HG03558 (cell line): ENCODE measurements at regions not wholly inside any gene's neighbourhood (a gene's known extent, or its start where the extent isn't known, plus 50 kb on each side); places are given as distances from the start of the nearest gene placed in this dataset.

Source experiments
- ATAC-seq: cut with Tn5 transposase; IDR thresholded peaks from one replicate; pipeline ENCODE4 v1.9.1; 2021; ENCODE audit warnings: moderate number of reproducible peaks; ENCODE audit not compliant: unreplicated experiment; ENCODE audit errors: extremely low read depth

DNA sequence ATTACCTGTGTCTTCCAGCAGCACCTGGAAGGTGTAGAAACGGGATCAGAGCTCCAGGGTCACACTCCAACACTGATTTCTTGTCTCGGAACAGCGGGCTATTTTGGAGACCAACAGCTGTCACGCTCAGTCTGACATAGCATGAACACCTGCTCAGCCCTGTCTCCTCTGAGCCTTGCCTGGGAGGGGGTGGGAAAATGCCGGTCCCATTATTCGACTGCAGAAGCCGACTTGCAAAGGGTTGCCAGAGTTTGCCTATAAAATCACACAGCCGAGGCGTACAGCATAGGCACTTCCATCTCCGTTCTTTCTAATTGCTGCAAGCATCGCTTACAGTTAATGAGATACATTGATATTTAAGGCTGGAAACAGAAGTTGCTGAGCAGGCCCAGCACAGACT, 300.8 kb upstream of the MSX2 start:
- no peak for ATAC-seq

DNA sequence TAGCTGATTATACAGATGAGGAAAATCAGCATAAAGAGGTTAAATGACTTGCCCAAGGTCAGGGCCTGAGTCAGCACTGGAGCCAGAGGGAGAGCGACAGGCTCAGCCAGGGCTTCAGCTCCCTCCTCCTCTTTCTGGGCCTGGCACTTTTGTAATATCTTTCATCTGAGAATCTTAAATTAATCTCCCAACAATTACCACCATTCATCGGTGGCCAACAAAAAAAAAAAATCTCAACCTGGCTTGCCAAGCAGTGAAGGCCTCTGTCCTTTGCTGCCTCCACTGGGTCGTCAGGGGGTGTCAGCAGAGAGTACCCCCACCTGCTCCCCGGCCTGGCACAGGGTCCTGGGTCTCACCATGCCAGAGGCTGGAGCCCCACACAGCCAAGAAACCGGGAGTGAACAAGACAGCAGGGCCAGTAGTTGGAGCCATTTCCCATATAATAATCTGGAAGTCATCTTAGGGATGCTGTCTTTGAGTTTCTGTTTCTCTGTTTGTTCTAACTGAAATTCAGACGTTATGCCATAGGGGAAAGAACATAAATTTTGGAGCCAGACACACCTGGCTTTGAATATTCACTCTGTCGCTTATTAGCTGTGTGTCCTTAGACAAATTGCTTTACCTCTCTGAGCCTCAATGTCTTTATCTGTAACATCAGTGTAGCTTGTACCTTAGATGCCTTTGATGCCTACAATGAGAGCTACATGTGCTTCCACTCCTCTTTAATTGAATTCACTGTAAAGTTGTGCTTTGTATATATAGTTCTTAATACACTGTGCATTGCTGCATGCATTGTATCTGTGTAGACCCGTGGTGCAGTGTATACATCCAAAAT, 299.9 kb upstream of the MSX2 start:
- ATAC-seq: no peak

DNA sequence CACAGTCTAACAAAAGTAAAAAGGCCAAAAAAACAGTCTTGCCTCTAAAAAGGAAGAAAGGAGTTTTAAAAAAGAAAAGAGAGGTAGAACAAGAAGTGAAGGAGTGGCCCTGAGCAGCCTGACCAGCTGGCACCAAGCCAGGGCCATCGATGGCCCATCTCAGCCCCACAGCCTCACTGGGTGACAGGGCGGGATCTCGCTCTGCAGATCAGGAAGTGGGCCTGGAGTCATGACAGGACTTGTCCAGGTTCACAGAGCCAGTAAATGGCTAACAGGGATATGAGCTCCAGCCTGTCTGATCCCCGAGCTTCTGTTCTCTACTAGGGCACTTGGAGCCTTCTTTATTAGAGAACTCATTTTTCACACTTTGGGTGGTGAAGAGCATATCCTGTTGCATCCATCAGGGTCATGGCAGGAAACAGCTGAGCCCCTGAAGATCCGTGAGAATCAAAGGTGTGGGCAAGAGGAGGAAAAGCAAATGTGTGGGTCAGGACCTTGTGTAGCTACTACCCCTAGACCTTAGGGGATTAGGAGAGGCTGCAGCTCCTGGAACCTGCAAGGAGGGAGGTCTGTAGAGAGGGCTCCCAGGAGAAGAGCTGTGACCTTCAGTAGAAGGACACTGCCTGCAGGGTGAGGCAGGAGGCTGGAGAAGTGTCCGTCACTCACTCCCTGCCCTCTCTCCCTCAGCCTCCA, 299.0 kb upstream of the MSX2 start:
- no peak for ATAC-seq

DNA sequence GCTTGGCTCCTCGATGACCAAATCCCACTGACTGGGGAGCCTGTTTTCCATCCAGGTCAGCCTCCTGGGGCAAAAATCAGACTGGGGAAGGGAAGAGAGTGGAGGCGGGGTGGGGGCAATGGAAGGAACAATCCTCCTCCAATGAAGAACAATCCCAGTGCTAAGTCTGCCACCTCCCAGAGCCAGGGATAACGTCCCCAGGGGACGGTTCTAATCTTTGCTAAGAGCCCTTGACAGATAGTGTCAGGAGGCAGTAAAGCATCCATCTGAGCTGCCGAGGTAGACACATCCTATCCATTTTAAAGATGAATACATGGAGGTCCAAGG, 298.5 kb upstream of the MSX2 start:
- no peak for ATAC-seq

DNA sequence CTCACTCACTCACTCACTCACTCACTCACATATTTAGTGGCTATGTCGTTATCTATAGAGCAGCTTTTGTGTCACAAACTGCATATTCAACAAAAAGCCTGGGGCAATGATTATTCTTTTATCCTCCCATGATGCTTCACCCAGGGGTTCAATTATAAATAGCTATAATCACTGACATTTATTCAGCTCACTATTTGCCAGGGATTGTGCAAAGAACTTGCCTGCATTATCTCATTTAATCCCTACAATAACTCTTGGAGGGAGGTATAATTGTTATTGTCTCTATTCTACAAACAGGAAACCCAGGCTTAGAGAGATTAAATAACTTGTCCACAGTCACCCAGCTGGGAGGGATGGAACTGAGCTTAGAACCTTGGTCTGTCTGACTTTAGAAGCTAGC, 298.0 kb upstream of the MSX2 start:
- ATAC-seq: no peak

DNA sequence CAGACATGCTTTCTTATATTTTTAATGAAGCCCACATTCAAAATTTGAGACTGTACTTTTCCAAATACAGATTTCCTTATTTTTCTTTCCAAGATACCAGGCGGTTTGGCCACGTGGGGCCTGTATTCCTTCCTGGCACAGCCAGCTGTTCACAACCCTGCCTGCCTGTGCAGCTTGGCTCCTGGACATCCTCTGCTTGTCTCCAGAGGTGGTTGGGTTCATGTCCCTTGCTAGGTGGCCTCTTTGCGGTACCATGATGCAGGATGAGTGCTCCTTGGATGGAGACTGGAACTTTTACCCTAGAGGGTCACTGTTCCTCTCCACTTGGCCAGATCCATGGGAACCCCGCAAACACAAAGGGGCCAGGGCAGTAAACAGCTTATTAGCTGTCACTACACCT, 297.5 kb upstream of the MSX2 start:
- ATAC-seq: no peak

DNA sequence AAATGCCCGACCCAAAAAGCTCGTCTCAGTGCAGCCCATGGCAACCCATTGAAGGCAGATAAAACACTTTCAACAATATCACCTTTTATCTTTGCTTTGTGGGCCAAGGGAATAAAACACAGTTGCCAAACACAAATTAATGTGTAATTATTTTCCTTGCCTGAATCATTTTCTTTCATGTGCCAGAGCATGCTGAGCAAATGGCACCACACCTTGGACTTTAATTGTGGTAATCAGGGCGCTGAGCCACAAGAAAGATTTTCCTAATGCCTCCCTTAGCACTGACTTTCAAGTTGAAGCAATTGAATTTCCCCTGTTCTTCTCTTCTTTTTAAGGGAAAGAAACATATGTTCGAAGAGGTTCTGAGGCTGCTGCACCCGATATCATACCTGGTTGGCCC, 297.1 kb upstream of the MSX2 start:
- ATAC-seq: no peak

DNA sequence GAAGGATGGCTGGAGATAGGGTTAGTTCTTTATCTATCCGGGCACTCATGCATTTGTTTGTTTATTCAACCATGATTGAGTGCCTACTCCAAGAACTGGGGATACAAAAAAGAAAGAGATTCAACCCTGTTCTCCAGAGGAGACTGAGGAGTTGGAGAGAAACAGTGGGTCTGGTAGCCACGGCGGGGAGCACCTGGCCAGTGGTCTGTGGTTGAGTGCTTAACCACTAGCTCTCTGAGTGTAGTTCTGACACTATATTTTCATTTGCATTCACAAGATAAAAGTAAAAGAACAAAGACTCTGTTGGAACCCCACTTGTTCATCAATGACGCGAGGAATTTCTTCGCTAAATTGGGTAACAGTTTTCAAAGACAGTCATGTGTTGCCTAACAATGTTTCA, 295.5 kb upstream of the MSX2 start:
- no peak for ATAC-seq

DNA sequence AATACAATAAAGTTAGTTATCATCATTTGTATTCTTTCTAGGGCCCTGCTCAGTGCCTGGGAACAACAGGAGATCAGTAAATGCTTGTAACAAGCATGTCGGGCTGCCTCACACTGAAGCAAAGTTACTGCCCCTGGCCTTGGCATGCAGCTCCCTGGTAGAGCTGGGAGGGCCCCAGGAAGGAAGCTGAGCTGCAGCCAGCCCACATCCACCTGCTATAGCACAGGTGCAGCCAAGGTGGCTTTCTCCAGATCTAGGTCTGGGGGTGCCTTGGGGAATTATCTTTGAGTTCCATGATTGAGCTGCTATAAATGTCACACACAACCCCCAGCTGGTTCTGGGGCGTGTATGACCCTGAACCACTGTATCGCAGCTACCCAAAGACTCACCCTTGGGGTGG, 293.4 kb upstream of the MSX2 start:
- ATAC-seq: no peak

DNA sequence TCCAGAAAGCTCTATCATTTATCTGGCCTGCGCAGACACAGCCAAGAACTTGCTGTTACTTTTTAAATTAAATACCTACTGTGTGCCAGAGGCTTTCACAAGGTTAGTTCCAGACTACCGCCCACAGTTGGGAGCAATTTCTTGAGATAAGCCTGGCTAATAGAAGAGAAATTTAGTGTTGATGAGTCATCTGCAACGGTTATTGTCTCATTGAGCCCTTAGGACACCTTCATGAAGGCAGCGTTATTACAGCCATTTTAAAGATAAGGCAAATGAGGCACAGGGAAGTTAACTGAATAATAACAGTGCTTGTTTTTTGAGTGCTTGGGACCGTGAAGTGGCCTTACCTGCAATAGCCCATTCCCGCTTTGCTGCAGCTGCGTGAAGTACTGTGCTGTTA, 292.9 kb upstream of the MSX2 start:
- no peak for ATAC-seq

DNA sequence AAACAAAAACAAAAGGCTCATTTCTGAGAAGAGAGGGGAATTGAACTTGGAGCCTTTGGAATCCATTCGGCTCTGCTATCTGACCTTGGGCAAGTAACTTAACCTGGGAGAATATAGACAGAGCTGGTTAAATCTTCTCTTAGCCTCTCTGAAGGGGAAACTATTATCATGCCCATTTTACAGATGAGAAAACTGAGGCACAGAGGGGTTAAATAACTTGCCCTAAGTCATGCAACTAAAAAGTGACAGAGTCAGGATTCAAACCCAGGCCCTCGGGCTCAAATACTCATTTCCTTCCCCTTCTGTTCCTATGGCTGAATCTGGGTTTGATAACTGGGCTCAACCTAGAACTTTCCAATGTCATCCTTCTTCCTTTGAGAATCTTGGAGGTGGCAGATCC, 291.3 kb upstream of the MSX2 start:
- ATAC-seq: no peak

DNA sequence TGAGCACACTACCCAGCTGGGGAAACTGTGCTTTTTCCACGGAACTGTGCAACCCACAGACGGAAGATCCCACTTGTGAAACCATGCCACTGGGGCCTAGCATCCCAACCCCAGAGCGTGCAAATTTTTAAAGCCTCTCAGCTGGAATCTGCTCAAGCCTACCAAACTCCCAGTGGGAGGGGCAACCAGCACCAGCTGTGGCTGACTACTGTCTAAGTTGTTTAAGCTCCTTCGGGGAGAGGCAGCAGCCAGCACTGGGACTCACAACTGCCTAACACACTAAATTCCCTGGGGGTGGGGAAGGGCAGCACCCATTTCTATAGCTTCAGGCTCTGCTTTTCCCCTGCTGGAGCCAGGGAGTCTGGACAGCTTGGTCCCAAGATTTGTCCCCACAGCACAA, 287.6 kb upstream of the MSX2 start:
- ATAC-seq: no peak

DNA sequence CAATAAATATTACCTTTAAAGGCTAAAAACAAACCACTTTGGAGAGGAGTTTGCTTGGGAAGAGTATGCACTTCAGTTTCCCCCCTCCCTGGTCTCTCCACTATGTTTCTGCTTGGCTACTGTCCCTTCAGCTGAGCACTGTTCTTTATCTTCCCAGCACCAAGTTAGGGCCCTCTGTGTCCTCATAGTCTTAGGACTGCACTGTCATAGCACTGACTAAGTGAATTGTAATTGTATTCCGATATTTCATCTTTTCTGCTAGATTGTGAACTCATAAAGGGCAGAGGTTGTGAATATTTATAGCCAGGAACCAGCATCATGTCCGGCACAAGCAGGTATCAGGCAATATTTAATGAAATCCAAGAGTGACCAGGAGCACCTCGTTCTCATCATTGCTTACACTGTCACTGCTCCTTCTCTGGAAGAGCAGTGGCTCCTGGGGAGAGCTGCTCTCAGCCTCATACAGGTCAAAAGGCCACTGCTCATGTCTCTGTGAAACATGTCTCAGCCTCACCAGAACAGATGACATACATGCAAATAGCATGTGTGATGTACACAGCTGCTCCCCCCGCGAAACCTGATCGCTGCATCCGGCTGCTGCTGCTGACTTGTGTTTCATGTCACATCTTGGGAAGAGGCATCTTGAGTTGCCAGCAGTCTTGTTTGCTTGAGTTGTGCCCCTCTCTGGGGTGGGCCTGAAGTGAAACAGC, 279.7 kb upstream of the MSX2 start:
- ATAC-seq: no peak

DNA sequence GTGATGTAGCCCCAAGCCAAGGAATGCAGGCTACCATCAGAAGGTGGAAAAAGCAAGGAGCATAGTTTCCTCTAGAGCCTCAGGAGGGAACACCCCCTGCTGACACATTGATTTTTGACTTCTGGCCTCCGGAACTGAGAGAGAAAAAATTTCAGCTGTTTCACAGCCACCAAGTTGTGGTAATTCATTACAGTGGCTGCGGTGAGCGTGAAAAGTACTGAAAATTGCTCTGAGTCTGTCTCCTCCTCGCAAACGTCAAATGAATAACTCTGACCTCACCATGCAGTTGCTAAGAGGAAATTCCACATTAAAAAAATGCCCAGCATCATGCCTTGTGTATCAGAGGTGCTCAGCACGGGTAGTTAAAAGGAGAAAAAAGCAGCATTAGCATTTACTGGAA, 277.9 kb upstream of the MSX2 start:
- ATAC-seq: no peak

DNA sequence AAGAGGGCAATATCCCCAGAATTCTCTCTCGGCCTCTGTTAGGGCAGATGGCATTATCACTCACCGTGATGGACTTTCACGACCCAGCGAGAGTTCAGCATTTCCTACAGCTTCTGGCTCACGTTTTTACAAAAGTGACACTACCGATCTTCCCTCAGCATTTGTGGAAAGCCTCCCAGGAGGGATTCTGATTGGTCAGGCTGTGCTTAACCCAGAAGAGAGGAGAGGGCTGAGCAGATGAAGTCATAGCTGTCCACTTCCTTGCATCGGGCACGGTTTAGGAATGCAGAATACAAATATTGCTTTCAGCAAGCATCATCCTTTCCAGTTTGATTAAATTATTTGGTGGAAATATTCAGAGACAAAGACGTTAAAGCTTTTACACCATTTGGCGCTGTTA, 277.4 kb upstream of the MSX2 start:
- no peak for ATAC-seq

DNA sequence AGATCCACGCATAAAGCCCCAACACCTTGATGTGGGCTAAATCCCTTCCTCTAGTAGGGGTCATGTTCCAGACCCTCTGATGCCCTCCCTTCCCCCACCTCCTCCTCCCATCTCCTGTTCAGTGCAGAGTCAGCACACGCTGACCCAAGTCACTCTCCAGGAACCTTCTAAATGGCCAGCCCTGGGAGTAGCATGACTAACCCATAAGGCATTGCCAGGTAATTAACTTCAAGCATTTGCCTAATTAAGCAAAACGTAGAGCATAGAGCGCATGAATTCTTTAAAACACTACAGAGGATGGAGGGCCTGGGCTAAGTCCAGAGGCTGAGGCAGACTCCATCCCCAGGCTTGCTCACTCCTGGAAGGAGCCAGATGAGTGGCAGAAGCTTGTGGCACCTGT, 276.3 kb upstream of the MSX2 start:
- ATAC-seq: no peak

DNA sequence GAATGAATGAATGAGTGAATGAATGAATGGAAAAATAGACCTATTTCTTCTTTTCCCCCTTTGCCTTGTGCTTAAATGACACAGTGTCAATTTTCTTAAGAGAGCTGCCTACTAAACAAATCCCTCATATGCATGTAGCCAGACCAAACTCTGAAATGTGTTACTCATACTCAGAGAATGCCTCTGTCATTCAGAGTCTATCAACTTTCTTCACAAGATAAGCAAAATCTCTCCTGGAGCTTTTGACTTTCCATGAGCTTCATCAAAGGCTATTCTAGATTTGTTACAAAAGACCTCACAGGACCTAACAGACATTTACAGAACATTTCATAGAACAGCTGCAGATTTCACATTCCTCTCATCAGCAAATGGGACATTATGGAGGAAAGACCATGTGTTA, 275.7 kb upstream of the MSX2 start:
- no peak for ATAC-seq

DNA sequence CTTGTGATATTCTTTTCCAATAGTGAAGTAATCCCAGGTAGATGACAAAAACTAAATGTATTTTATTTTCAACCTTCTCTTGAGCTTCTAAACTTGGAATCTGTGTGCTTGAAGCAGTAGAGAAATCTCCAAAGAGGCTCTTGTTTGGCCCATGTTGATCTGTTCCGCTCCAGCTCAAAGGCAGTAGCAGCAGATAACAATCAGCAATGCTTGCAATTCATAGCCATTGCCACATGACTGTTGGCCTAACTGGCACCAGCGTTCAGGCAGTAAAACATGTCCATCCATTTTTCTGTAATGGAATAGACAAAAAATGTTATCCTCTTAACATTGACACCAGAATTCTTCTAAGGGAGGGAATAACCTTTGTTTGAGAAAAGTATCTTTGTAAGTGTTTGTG, 270.7 kb upstream of the MSX2 start:
- ATAC-seq: no peak

DNA sequence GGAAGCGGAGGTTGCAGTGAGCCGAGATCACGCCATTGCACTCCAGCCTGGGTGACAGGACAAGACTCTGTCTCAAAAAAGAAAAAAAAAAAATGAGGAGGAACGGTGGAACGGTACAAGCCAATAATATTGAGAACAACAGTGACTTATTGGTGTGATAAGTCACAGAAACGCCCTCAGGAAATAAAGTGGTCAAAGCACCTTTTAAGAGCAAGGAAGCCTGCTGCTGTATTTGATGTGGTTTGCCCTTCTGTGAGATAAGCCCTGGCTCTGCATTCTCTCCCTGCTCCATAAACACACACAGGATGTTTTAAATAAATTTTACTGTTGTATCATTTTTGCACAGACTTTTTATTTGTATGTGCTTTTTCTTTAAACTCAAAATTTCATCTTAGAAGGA, 269.9 kb upstream of the MSX2 start:
- no peak for ATAC-seq

DNA sequence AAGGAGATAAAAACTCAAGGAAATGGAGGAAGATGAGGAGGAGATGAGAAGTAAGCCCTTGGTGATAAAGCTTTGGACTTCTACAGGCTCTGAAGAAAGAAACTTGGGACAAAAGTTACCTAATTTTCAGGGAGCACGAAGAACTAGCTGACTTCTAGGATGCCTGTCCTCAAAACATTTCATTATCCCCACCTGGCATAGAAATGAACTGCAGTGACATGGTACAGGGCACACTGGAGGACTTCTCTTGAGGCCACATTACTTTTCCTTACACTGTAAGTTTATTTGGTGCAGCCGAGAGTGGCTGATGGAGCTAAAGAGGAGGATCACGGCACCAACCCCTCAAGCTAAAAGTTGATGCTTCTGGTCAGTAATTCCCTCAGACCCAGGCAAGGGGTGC, 269.5 kb upstream of the MSX2 start:
- no peak for ATAC-seq

DNA sequence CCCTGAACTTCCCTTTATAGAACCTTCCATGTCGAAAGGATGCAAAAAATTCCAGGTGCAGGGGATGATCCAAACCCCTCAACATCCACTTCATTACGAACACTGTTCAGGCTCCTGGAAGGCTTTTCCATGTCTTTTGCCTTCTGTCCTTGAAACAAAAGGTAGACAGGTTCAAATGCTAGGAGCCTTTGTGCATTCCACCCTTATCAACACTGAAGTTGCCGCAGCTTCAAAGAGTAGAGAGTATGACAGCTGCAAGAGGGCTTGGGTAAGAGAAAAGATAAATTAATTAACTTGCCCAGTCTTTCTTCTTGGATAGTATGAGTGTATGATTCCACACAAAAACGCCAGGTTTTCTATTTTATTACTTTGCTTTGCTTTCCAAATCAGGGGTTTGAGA, 269.1 kb upstream of the MSX2 start:
- ATAC-seq: no peak
